Ectodermal cell (in vitro differentiated cells): ENCODE measurements at regions not wholly inside any gene's neighbourhood (a gene's known extent, or its start where the extent isn't known, plus 50 kb on each side); places are given as distances from the start of the nearest gene placed in this dataset.

Source experiments
- H3K27ac ChIP-seq: 2 replicates; pipeline ENCODE4 v1.7.0; 2013; ENCODE audit warnings: mild to moderate bottlenecking, low read depth, low read length; ENCODE audit not compliant: insufficient read depth, poor library complexity, severe bottlenecking
- H3K27me3 ChIP-seq: 2 replicates; pipeline ENCODE4 v1.7.0; 2013; ENCODE audit warnings: mild to moderate bottlenecking, low read length; ENCODE audit not compliant: insufficient read depth, control insufficient read depth, poor library complexity, severe bottlenecking
- H3K36me3 ChIP-seq: one replicate; pipeline ENCODE4 v1.7.0; 2013; ENCODE audit warnings: low read length; ENCODE audit not compliant: control insufficient read depth, insufficient read depth
- H3K4me1 ChIP-seq: one replicate; pipeline ENCODE4 v1.7.0; 2013; ENCODE audit warnings: low read length; ENCODE audit not compliant: control insufficient read depth, insufficient read depth
- H3K4me3 ChIP-seq: 2 replicates; pipeline ENCODE4 v1.7.0; 2013; ENCODE audit warnings: low read depth, low read length, control low read depth; ENCODE audit not compliant: insufficient read depth
- H3K9me3 ChIP-seq: 2 replicates; pipeline ENCODE4 v1.7.0; 2013; ENCODE audit warnings: mild to moderate bottlenecking, low read length, moderate library complexity; ENCODE audit not compliant: control insufficient read depth
- WGBS, 2 experiments: methylation state at CpG; one replicate each; pipeline ENCODE4 v1.1.7; 2013; ENCODE audit warnings: missing lambda C conversion rate in 2 of 2; 5-methylcytosine and 5-hydroxymethylcytosine counted together

DNA sequence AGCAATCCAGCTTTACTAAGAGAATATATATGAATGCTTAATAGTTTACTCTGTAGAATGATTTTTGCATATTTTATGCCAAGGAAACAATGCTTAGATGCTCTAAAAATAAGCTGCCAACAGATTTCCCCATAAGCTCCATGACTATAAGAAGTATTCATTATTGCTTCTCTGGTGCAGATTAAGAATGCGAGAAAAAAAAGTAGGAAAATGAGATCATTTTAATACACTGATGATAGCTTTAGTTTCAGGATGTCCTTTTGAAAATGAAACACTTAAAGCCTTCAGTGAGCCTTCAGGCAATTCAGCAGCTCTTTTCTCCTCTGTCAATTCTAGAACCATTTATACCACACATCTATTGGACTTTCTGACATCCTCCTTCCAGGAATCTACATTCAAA lies 735.0 kb upstream of the POT1 start:
- no peak overlapping the region for H3K4me3 ChIP-seq
- H3K9me3 ChIP-seq: no peaks in the 10 kb centered on the region
- H3K27me3 ChIP-seq: no peaks in the 10 kb centered on the region
- H3K4me1 ChIP-seq: no peaks in the 10 kb centered on the region
- no peaks in the 10 kb centered on the region for H3K36me3 ChIP-seq
- H3K27ac ChIP-seq: no peak overlapping the region
- 100% methylated on average over 1 of the region's 1 CpG for WGBS, 2 experiments

DNA sequence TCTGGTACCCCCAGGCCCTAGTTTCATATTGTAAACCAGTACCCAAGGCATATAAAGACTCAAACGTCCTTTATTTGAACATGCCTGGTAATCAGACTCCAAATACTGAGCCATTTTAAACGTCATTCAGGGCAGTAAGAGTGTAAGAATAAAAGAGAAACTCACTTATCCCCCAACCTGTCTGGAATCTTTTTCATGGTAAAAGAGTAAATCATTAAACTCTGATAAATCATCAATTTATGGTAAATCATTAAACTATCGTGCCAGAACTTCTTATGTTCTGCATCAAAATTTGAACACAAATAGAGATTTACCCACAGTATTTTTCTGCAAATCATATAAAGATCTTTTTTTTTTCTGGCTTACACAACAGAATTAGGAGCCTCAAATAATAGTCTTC lies 734.3 kb upstream of the POT1 start:
- Histone ChIP-seq H3K27me3 (no peaks in the 10 kb centered on the region), H3K9me3 (no peaks in the 10 kb centered on the region), H3K4me3 (no peak overlapping the region), H3K36me3 (no peaks in the 10 kb centered on the region), H3K4me1 (no peaks in the 10 kb centered on the region), H3K27ac (no peak overlapping the region)
- WGBS, 2 experiments: 77 to 94% methylated on average over 2 to 3 of the region's 3 CpGs

DNA sequence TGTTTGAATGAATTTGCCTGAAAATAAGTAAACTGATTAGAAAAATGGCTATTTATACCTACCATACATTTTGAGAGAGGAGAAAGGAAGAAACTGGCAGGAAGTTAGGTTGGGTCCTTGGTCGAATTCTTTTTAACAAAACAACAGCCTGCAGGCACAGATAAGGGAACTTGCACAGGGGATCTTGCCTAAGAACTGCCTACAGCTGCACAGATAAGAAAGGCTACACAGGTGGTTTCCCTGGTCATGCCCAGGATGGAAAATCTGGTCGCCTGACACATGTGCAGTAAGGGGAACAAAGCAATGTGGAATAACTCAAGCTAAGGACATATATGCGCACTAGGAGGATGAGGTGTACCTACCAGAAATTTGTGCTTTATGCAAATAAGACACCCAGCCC lies 732.1 kb upstream of the POT1 start:
- WGBS, 2 experiments: 76% methylated on average over 3 of the region's 3 CpGs
- H3K36me3 ChIP-seq: no peaks in the 10 kb centered on the region
- H3K27me3 ChIP-seq: no peaks in the 10 kb centered on the region
- H3K9me3 ChIP-seq: no peaks in the 10 kb centered on the region
- no peak overlapping the region for H3K4me3 ChIP-seq
- H3K4me1 ChIP-seq: no peaks in the 10 kb centered on the region
- no peak overlapping the region for H3K27ac ChIP-seq

DNA sequence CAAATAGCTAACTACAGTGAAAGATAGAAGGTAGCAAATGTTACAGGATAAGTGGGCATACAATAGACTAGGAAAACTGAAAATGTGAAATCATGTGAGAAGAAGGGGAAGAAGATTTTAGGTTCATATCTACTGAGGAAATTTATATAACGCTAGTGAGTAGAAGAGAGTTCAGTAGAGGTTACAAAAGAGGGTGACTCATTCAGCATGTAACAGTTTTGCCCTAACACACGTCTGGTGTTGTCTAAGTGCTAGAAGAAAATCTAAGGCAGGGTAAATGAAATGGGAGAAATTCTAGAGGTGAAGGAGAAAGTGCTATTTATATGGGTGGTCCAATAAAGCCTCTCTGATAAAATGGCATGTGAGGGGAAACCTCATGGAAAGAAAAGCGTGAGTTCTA lies 731.4 kb upstream of the POT1 start:
- Histone ChIP-seq H3K4me3 (no peak overlapping the region), H3K27me3 (no peaks in the 10 kb centered on the region), H3K4me1 (no peaks in the 10 kb centered on the region), H3K36me3 (no peaks in the 10 kb centered on the region), H3K9me3 (no peaks in the 10 kb centered on the region), H3K27ac (no peak overlapping the region)
- 95% methylated on average over 3 of the region's 3 CpGs for WGBS, 2 experiments

- H3K27me3 ChIP-seq: no peaks in the 10 kb centered on the region
- H3K9me3 ChIP-seq: no peaks in the 10 kb centered on the region
- WGBS, 2 experiments: 86 to 89% methylated on average over 1 of the region's 1 CpG
- no peak overlapping the region for H3K27ac ChIP-seq
- no peaks in the 10 kb centered on the region for H3K4me1 ChIP-seq
- H3K36me3 ChIP-seq: no peaks in the 10 kb centered on the region
- H3K4me3 ChIP-seq: no peak overlapping the region
Measured at GRCh38 chr7:125654076-125654475, 724.5 kb upstream of the POT1 start.

DNA sequence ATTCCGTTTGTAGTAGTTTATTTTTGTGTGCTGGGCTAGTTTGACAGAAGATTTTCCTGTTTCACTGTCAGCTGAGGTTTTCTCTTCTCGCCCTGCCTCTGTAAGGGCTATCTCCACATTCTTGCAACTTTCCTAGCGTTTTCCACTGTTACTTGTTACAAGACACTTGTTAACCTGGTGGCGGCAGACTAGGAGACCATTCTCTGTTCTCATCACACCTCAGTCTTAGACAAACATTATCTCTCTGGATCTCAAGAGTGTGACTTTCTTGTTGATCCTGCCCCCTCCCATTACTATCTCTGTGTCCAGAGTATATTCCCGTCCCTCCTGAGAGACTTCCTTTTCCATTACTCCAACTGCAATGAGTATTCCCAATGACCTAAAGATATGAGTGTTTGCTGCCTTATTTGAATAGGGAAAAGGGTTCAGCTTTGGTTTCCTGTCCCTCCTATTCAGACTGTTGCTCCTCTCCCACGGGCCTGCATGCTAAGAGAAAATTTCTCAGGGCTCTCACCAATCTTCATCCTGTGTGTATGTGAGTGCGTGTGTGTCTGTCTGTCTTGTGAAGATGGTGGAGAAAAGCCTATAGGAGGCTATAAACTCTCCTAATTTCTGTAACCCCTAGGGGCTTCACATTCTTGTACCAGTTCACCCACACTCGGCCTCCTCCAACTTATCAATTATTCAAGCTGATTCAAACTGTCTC lies 722.4 kb upstream of the POT1 start:
- 81 to 89% methylated on average over 6 to 8 of the region's 8 CpGs for WGBS, 2 experiments
- no peaks in the 10 kb centered on the region for H3K4me1 ChIP-seq
- no peaks in the 10 kb centered on the region for H3K36me3 ChIP-seq
- H3K27ac ChIP-seq: no peak overlapping the region
- no peak overlapping the region for H3K4me3 ChIP-seq
- H3K9me3 ChIP-seq: no peaks in the 10 kb centered on the region
- no peaks in the 10 kb centered on the region for H3K27me3 ChIP-seq

DNA sequence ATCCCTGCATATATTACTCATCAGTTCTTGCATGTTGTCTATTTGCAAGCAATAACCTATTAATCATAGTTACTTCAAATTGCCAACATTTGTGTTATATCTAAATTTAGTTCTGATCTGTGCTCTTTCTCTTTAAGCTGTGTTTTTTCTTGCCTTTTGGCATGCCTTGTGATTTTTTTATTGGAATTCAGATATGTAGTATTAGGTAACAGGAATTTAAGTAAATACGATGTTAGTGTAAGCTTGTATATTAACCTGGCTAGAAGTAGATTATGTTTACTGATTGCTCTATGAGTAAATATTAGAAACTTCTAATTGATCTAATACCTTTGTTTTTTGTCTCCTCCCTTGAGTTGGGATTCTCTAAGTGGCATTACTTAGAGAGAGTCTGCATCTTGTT lies 718.9 kb upstream of the POT1 start:
- H3K4me3 ChIP-seq: no peak overlapping the region
- no peak overlapping the region for H3K27ac ChIP-seq
- H3K4me1 ChIP-seq: no peaks in the 10 kb centered on the region
- H3K27me3 ChIP-seq: no peaks in the 10 kb centered on the region
- no peaks in the 10 kb centered on the region for H3K36me3 ChIP-seq
- no peaks in the 10 kb centered on the region for H3K9me3 ChIP-seq
- 92 to 94% methylated on average over 1 of the region's 1 CpG for WGBS, 2 experiments

DNA sequence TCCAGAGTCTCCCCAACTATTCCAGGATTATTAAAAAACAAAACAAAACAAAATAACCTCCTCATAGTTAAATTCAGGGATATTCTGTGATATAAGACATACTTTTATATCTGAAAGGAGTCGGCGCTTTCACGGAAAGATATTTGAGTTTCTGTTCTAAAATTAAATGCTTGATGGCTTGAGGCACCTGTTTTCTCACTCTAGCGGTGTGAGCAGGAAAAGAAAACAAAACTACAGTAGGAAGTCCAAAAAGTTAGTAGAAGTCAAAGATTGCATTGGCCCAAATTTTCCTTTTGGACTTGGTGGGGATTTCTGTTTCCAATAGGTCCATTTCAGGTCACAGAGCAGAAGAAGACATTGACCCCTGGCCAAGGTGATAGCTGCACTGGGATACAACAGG lies 716.1 kb upstream of the POT1 start:
- WGBS, 2 experiments: 90 to 93% methylated on average over 4 of the region's 4 CpGs
- Histone ChIP-seq H3K4me3 (no peak overlapping the region), H3K4me1 (no peaks in the 10 kb centered on the region), H3K27ac (no peak overlapping the region), H3K36me3 (no peaks in the 10 kb centered on the region), H3K9me3 (no peaks in the 10 kb centered on the region), H3K27me3 (no peaks in the 10 kb centered on the region)

DNA sequence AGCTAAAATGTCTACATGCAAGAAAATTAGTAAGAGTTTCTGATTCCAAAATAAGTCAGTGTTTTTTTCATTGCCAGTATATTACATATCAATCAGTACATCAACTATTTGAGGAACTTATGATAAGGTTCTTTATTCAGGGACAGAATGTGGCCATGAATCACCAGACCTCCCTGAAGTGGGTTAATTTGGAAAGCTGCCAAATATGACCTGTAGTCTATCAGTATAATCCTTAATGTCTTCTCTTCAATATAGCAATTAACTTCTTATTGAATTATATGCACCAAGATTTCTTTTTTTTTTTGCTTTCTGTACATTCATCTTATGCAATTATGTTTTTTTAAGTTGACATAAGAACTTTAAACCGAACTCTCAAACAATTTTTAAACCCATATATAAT lies 714.5 kb upstream of the POT1 start:
- Histone ChIP-seq H3K4me3 (no peak overlapping the region), H3K27me3 (no peaks in the 10 kb centered on the region), H3K27ac (no peak overlapping the region), H3K4me1 (no peaks in the 10 kb centered on the region), H3K9me3 (no peaks in the 10 kb centered on the region), H3K36me3 (no peaks in the 10 kb centered on the region)
- no CpG with 5 or more reads among the region's 1 CpG for WGBS, 2 experiments

- H3K27ac ChIP-seq: no peak overlapping the region
- H3K27me3 ChIP-seq: no peaks in the 10 kb centered on the region
- no peak overlapping the region for H3K4me3 ChIP-seq
- no peaks in the 10 kb centered on the region for H3K4me1 ChIP-seq
- 90 to 98% methylated on average over 6 to 7 of the region's 7 CpGs for WGBS, 2 experiments
- no peaks in the 10 kb centered on the region for H3K9me3 ChIP-seq
- no peaks in the 10 kb centered on the region for H3K36me3 ChIP-seq
Measured at GRCh38 chr7:125643302-125643701, 713.7 kb upstream of the POT1 start.

DNA sequence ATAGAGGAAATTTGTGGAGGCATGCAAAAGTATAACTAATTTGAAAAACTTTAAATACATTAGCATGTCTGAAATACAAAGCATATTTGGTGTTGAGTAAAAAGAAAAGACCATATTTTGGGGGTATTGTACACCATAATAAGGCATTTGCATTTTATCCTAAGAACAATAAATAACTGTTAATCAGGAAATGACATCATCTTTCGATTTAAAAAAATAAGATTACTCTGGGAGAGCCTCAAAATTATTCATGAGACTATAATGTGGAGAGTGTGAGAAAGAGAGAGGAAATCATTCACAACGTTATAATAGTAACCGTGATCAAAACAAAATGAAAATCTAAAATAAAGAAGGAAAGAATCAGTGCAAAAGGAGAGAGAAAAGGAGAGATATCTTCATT lies 712.3 kb upstream of the POT1 start:
- Histone ChIP-seq H3K36me3 (no peaks in the 10 kb centered on the region), H3K27me3 (no peaks in the 10 kb centered on the region), H3K9me3 (no peaks in the 10 kb centered on the region), H3K4me3 (no peak overlapping the region), H3K27ac (no peak overlapping the region), H3K4me1 (no peaks in the 10 kb centered on the region)
- 95 to 100% methylated on average over 2 to 3 of the region's 3 CpGs for WGBS, 2 experiments
